CD4-positive, alpha-beta T cell treated with Interleukin-1 beta for 1 hour (primary cell): ENCODE measurements at regions not wholly inside any gene's neighbourhood (a gene's known extent, or its start where the extent isn't known, plus 50 kb on each side); places are given as distances from the start of the nearest gene placed in this dataset.
"Not testable (repeated sequence)": the region's sequence is repeated elsewhere in the genome, so short reads cannot be mapped to it uniquely, and the experiment has no call there.

Experiments used
- DNase-seq, 2 donors: peaks; one replicate each; pipeline ENCODE4 v3.0.0-alpha.2; 2020 to 2022

GRCh38 chr2:84033347-84033974, 425.6 kb downstream of the SUCLG1 start:
- DNase-seq: no peak

- no peak for DNase-seq
Observed at GRCh38 chr2:84031312-84032050, 427.6 kb downstream of the SUCLG1 start.

- DNase-seq: no peak
Observed at GRCh38 chr2:84029903-84030575, 429.0 kb downstream of the SUCLG1 start.

- no peak for DNase-seq
Observed at GRCh38 chr2:84026818-84027217, 432.3 kb downstream of the SUCLG1 start.

- peak in 1 of 2 donors; percentile 31 for DNase-seq
Observed at GRCh38 chr2:84022810-84023431, 436.2 kb downstream of the SUCLG1 start.

GRCh38 chr2:84017010-84017409, 442.1 kb downstream of the SUCLG1 start:
- DNase-seq: no peak

- DNase-seq: no peak
Observed at GRCh38 chr2:84016183-84016582, 442.9 kb downstream of the SUCLG1 start.

- no peak for DNase-seq
Observed at GRCh38 chr2:83997889-83998288, 461.2 kb downstream of the SUCLG1 start.

- DNase-seq: no peak
Observed at GRCh38 chr2:83994633-83995179, 464.4 kb downstream of the SUCLG1 start.

- no peak for DNase-seq
Observed at GRCh38 chr2:83993873-83994632, 465.0 kb downstream of the SUCLG1 start.

- DNase-seq: no peak
Observed at GRCh38 chr2:83991992-83992391, 467.1 kb downstream of the SUCLG1 start.

- no peak for DNase-seq
Observed at GRCh38 chr2:83990636-83991035, 468.4 kb downstream of the SUCLG1 start.

- DNase-seq: not testable (repeated sequence)
Observed at GRCh38 chr2:83976628-83977027, 482.5 kb downstream of the SUCLG1 start.

- no peak for DNase-seq
Observed at GRCh38 chr2:83972128-83972527, 487.0 kb downstream of the SUCLG1 start.

- DNase-seq: no peak
Observed at GRCh38 chr2:83971547-83971946, 487.5 kb downstream of the SUCLG1 start.

- no peak for DNase-seq
Observed at GRCh38 chr2:83970217-83970929, 488.7 kb downstream of the SUCLG1 start.

GRCh38 chr2:83969085-83969484, 490.0 kb downstream of the SUCLG1 start:
- no peak for DNase-seq

- DNase-seq: no peak
Observed at GRCh38 chr2:83967854-83968253, 491.2 kb downstream of the SUCLG1 start.

GRCh38 chr2:83966946-83967345, 492.1 kb downstream of the SUCLG1 start:
- DNase-seq: not testable (repeated sequence)

- no peak for DNase-seq
Observed at GRCh38 chr2:83961512-83961911, 497.6 kb downstream of the SUCLG1 start.

GRCh38 chr2:83960371-83960770, 498.7 kb downstream of the SUCLG1 start:
- no peak for DNase-seq

GRCh38 chr2:83959266-83959665, 499.8 kb downstream of the SUCLG1 start:
- DNase-seq: no peak
